GM12878 (cell line): ENCODE measurements at regions not wholly inside any gene's neighbourhood (a gene's known extent, or its start where the extent isn't known, plus 50 kb on each side); places are given as distances from the start of the nearest gene placed in this dataset.

Experiments
- EP300 ChIP-seq, 2 experiments: fragments of 150-350 bp in 1 of 2; IDR thresholded peaks; 2 replicates each; pipeline ENCODE4 v1.6.1; 2011 to 2012; ENCODE audit warnings: low read depth in 2 of 2, low read length in 2 of 2, borderline replicate concordance in 1 of 2, improper control_type of control experiment in 1 of 2, inconsistent platforms in 1 of 2; ENCODE audit not compliant: control insufficient read depth in 1 of 2
- MLLT1 ChIP-seq: fragments of 450-650 bp; IDR thresholded peaks from 2 replicates; pipeline ENCODE4 v1.6.1; 2016; ENCODE audit warnings: mild to moderate bottlenecking
- POLR2A ChIP-seq: IDR thresholded peaks from 2 replicates; pipeline ENCODE4 v1.6.1; 2011; ENCODE audit warnings: low read depth, mild to moderate bottlenecking, low read length

GRCh38 chr7:153130052-153130451 lies 370.5 kb downstream of the ACTR3B start:
- TF ChIP-seq MLLT1 (no peak), POLR2A (no peak), EP300 (IDR thresholded peaks at IDR 0.05; ENCODE audit: borderline replicate concordance in 1 of 2, control insufficient read depth in 1 of 2, low read depth in 2 of 2, low read length in 2 of 2) (no peak)
